ENCODE measurements at regions not wholly inside any gene's neighbourhood (a gene's known extent, or its start where the extent isn't known, plus 50 kb on each side); places are given as distances from the start of the nearest gene placed in this dataset.
A peak's percentile ranks its signal among the peaks of the same experiment; 100 is the strongest.

DNA sequence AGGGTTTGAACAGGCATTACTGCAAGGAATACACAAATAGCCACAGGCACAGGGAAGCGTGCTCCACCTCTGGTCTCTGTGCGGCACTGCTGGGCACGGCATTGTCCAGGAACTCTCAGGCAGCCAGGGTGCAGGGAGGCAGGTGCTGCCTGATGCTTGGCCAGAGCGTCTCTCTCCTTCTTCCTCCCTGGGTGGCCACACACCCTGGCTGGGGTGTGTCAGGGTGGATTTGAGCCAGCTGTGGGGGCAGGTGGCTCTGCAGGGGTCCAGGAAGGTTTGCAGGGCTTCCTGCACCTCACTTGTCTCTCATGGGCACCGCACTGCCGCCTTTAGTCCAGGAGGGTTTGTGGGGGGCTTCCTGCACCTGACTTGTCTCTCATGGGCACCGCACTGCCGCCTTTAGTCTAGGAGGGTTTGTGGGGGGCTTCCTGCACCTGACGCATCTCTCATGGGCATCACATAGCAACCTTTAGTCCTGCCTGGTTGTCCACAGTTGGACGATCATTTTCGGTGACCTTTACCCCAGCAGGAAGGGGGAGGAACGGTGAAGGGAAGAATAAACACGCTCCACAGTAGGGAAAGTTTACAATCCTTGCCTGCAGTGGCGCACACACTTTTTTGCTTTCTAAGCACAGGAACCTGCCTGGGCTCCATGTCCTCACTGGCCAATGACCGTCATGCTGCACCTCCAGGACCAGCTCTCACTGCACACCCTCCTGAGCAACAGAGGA is 332.9 kb downstream of the EIPR1 start:
- TF ChIP-seq POLR2AphosphoS5 (IDR thresholded peaks at IDR 0.05) (no peak), POLR2A (IDR thresholded peaks at IDR 0.05) (no peak), CTCF (IDR thresholded peaks at IDR 0.05 in 8 of 11, conservative IDR thresholded peaks at IDR 0.05 in 3 of 11) (no peak)
- H3K27me3 ChIP-seq (replicated peaks in 1 of 7) = no peaks in the 10 kb centered on the region
- no peak overlapping the region for H3K4me3 ChIP-seq
- H3K9me3 ChIP-seq = no peaks in the 10 kb centered on the region
- intact Hi-C loops (cut with DNase I; ENCODE audit: low total_unique reads) = no loop called here
- WGBS, 5 donors = 78 to 91% (median 85%) methylated on average over 13 to 15 of the region's 15 CpGs
- H3K27ac ChIP-seq = no peak overlapping the region
- H3K36me3 ChIP-seq = no peaks in the 10 kb centered on the region
- DNase-seq = no peak
- H3K4me1 ChIP-seq = peaks cover 0 to 5% (median 0%) of the 10 kb centered on the region in 6 donors

DNA sequence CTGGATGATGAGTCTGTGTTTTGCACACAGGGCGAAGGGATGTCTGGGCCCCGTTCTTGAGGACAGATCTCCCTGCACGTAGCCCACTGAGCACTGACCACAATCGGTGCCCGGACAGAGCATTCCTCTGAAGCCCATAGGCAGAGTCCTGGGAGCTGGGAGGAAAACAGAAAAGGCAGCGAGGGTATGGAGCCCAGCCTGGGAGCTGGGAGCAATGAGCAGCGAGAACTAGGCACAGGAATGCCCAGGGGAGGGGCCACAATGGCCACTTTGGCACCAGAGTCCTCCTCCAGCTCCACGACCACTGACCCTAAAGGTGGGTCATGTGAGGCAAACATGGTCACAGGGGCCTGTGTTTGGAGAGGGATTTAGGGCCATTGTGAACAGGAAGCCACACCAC is 333.9 kb downstream of the EIPR1 start:
- Histone ChIP-seq H3K4me3 (no peak overlapping the region), H3K9me3 (no peaks in the 10 kb centered on the region), H3K27ac (no peak overlapping the region), H3K27me3 (replicated peaks in 1 of 7) (no peaks in the 10 kb centered on the region), H3K36me3 (no peaks in the 10 kb centered on the region), H3K4me1 (peaks cover 0 to 5% (median 0%) of the 10 kb centered on the region in 6 donors)
- WGBS, 5 donors = 83 to 94% (median 91%) methylated on average over 8 of the region's 8 CpGs
- TF ChIP-seq POLR2AphosphoS5 (IDR thresholded peaks at IDR 0.05) = no peak
- no peak for TF ChIP-seq POLR2A (IDR thresholded peaks at IDR 0.05)
- no peak for TF ChIP-seq CTCF (IDR thresholded peaks at IDR 0.05 in 8 of 11, conservative IDR thresholded peaks at IDR 0.05 in 3 of 11)
- no peak for DNase-seq
- intact Hi-C loops (cut with DNase I; ENCODE audit: low total_unique reads) = no loop called here

DNA sequence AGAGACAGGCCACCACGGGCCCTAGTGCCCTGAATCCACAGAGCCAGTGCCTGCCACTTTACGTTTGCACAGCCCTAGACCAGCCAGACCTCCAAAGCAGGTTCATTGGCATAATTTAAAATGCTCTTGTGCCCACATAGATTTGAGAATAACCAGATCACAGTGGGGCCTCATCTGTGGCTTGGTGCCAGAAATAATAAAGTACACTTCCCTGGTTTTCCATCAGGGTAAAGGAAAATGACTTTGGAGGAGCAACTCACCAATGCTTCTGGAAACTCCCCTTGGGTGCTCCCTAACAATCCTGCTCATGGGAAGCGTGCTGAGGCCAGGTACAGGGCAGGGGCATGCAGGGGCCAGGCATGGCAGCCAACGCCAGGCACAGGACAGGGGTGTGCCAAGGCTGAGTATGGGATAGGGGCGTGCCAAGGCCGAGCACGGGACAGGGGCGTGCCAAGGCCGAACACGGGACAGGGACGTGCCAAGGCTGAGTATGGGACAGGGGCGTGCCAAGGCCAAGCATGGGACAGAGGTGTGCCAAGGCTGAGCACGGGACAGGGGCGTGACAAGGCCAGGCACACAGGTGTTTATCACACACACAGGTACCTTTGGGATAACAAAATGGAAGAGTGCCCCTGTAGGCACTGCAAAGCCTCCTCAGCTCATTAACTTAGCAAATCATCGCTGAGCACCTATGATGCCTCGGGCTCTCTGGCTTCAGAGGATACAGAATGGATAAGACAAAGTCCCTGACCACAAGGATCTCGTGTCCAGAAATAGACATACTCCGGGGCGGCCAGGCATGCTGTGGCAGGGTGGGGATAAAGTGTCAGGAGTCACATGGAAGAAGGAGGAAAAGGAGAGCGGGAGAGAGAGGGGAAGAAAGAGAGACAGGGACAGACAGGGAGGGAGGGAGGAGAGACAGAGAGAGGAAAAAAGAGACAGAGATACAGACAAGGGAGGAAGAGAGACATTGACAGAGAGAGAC is 334.7 kb downstream of the EIPR1 start:
- 68 to 75% (median 70%) methylated on average over 20 of the region's 20 CpGs for WGBS, 5 donors
- DNase-seq = no peak
- intact Hi-C loops (cut with DNase I; ENCODE audit: low total_unique reads) = no loop called here
- Histone ChIP-seq H3K9me3 (no peaks in the 10 kb centered on the region), H3K4me3 (no peak overlapping the region), H3K27me3 (replicated peaks in 1 of 7) (no peaks in the 10 kb centered on the region), H3K4me1 (peaks cover 0 to 5% (median 0%) of the 10 kb centered on the region in 6 donors), H3K36me3 (no peaks in the 10 kb centered on the region), H3K27ac (no peak overlapping the region)
- peak in 2 of 3 donors; percentile 42 to 51 for TF ChIP-seq POLR2AphosphoS5 (IDR thresholded peaks at IDR 0.05)
- no peak for TF ChIP-seq CTCF (IDR thresholded peaks at IDR 0.05 in 8 of 11, conservative IDR thresholded peaks at IDR 0.05 in 3 of 11)
- no peak for TF ChIP-seq POLR2A (IDR thresholded peaks at IDR 0.05)

All from spleen (tissue), 11 donors.